GM12892 (cell line): ENCODE measurements at regions not wholly inside any gene's neighbourhood (a gene's known extent, or its start where the extent isn't known, plus 50 kb on each side); places are given as distances from the start of the nearest gene placed in this dataset.

Experiments used
- POLR2A ChIP-seq: IDR thresholded peaks from 2 replicates; pipeline ENCODE4 v1.6.1; 2011; ENCODE audit warnings: low read depth, low read length, control low read depth
- POLR2AphosphoS5 ChIP-seq: IDR thresholded peaks from 2 replicates; pipeline ENCODE4 v1.6.1; 2011; ENCODE audit warnings: low read depth, low read length, control low read depth
- TAF1 ChIP-seq: IDR thresholded peaks from 2 replicates; pipeline ENCODE4 v1.6.1; 2011; ENCODE audit warnings: low read depth, mild to moderate bottlenecking, control low read depth, low read length, borderline replicate concordance

- no peak for TF ChIP-seq POLR2A
- no peak for TF ChIP-seq TAF1
- no peak for TF ChIP-seq POLR2AphosphoS5
These were observed 408.2 kb downstream of the PRR16 start for GRCh38 chr5:120872297-120872696.
